HCT116 (cell line): ENCODE measurements at regions not wholly inside any gene's neighbourhood (a gene's known extent, or its start where the extent isn't known, plus 50 kb on each side); places are given as distances from the start of the nearest gene placed in this dataset.

ENCODE experiments used
- ATAC-seq: fragments of 200-7000 bp; cut with Tn5 transposase; 2 replicates; pipeline ENCODE4 v1.9.1; 2020; ENCODE audit warnings: mild to moderate bottlenecking, moderate library complexity
- BruUV-seq: library from RNA; stranded (reverse); fragments of 400-500 nt; replicated peaks from 2 replicates; lab custom pipeline; 2021; lab: Mats Ljungman, UMichigan
- CTCF ChIA-PET: fragments of 300-600 bp; sonication (Branson Sonifier 250); formaldehyde crosslinking; loops from one replicate; lab custom pipeline; 2021; ENCODE audit warnings: antibody characterized with exemption; lab: Charles Lee
- POLR2A ChIA-PET: fragments of 300-600, 350-600 bp; sonication (Branson Sonifier 250); formaldehyde crosslinking; loops from one replicate; lab custom pipeline; 2021; ENCODE audit warnings: antibody characterized with exemption; lab: Charles Lee
- RAD21 ChIA-PET, 2 experiments: fragments of 300-600 bp; sonication (Branson Sonifier 250); formaldehyde crosslinking; loops; one replicate each; lab custom pipeline; 2023; ENCODE audit warnings: low total read pairs in 2 of 2; ENCODE audit not compliant: uncharacterized antibody in 2 of 2, unreplicated experiment in 2 of 2, low non-redundant PET in 1 of 2; lab: Charles Lee
- DNase-seq: peaks from one replicate; pipeline ENCODE4 v3.0.0-alpha.2; 2010; ENCODE audit warnings: low read depth, low spot score
- H2AFZ ChIP-seq: fragments of 200-600 bp; shearing (Covaris generic), sonication (generic); 2 replicates; pipeline ENCODE4 v1.6.1; 2017; ENCODE audit warnings: low read depth, mixed run types, mixed read lengths, antibody characterized with exemption, low read length; ENCODE audit not compliant: poor library complexity, severe bottlenecking
- H3K27ac ChIP-seq: 2 replicates; pipeline ENCODE4 v1.5.1; 2012; ENCODE audit warnings: low read depth, low read length
- H3K27me3 ChIP-seq: fragments of 200-600 bp; sonication (generic); 2 replicates; pipeline ENCODE4 v1.6.1; 2016; ENCODE audit warnings: mixed run types, low read length, mixed read lengths; ENCODE audit not compliant: insufficient read depth
- H3K36me3 ChIP-seq, 2 experiments: fragments of 200-500 bp in 1 of 2; fragments of 200-600 bp in 1 of 2; sonication (Bioruptor generic) in 1 of 2; sonication (generic) in 1 of 2; 2 replicates each; pipeline versions ENCODE4 v1.5.1 to v1.6.1; 2014 to 2016; ENCODE audit warnings: low read length in 2 of 2, inconsistent platforms in 1 of 2, mixed read lengths in 1 of 2, mixed run types in 1 of 2; ENCODE audit not compliant: insufficient read depth in 2 of 2, control insufficient read depth in 1 of 2
- H3K4me1 ChIP-seq, 2 experiments: fragments of 200-600 bp in 1 of 2; sonication (generic) in 1 of 2; 2 replicates each; pipeline versions ENCODE4 v1.5.1 to v1.6.1; 2012 to 2017; ENCODE audit warnings: low read length in 2 of 2, inconsistent platforms in 1 of 2, mild to moderate bottlenecking in 1 of 2, mixed read lengths in 1 of 2, mixed run types in 1 of 2, moderate library complexity in 1 of 2; ENCODE audit not compliant: insufficient read depth in 2 of 2, control insufficient read depth in 1 of 2
- H3K4me2 ChIP-seq: fragments of 200-600 bp; sonication (generic); 2 replicates; pipeline ENCODE4 v1.6.1; 2017; ENCODE audit warnings: mixed run types, low read length, mixed read lengths
- H3K4me3 ChIP-seq, 2 experiments: fragments of 200-600 bp in 1 of 2; sonication (generic) in 1 of 2; replicated peaks in 1 of 2; 2 replicates each; pipeline ENCODE4 v1.5.1; 2011 to 2016; ENCODE audit warnings: low read length in 2 of 2, control low read depth in 1 of 2, low read depth in 1 of 2, mild to moderate bottlenecking in 1 of 2, mixed read lengths in 1 of 2, mixed run types in 1 of 2
- H3K79me2 ChIP-seq: fragments of 200-600 bp; sonication (generic); 2 replicates; pipeline ENCODE4 v1.6.1; 2017; ENCODE audit warnings: mild to moderate bottlenecking, mixed run types, low read length, moderate library complexity, mixed read lengths; ENCODE audit not compliant: insufficient read depth
- H3K9ac ChIP-seq: fragments of 200-600 bp; sonication (generic); 2 replicates; pipeline ENCODE4 v1.6.1; 2016; ENCODE audit warnings: low read length, mixed read lengths
- H3K9me2 ChIP-seq: fragments of 200-600 bp; sonication (generic), shearing (Covaris generic); 2 replicates; pipeline ENCODE4 v1.6.1; 2017; ENCODE audit warnings: mixed run types, mild to moderate bottlenecking, moderate library complexity; ENCODE audit not compliant: insufficient read depth
- H3K9me3 ChIP-seq, 2 experiments: fragments of 200-500 bp in 1 of 2; fragments of 200-600 bp in 1 of 2; sonication (Bioruptor generic) in 1 of 2; sonication (generic) in 1 of 2; 2 replicates each; pipeline ENCODE4 v1.6.1; 2014 to 2017; ENCODE audit warnings: low read length in 2 of 2, mixed read lengths in 2 of 2, inconsistent platforms in 1 of 2, low read depth in 1 of 2, mild to moderate bottlenecking in 1 of 2, mixed run types in 1 of 2, moderate library complexity in 1 of 2; ENCODE audit not compliant: control insufficient read depth in 1 of 2, insufficient read depth in 1 of 2
- H4K20me1 ChIP-seq: fragments of 200-600 bp; sonication (generic), shearing (Covaris generic); 2 replicates; pipeline ENCODE4 v1.6.1; 2017; ENCODE audit warnings: mixed run types, mild to moderate bottlenecking, moderate library complexity; ENCODE audit not compliant: insufficient read depth
- CBX3 ChIP-seq: IDR thresholded peaks from 2 replicates; pipeline ENCODE4 v1.6.1; 2012; ENCODE audit warnings: low read depth
- CEBPB ChIP-seq: IDR thresholded peaks from 2 replicates; pipeline ENCODE4 v1.6.1; 2012; ENCODE audit warnings: low read depth
- EGR1 ChIP-seq: IDR thresholded peaks from 2 replicates; pipeline ENCODE4 v1.6.1; 2012; ENCODE audit warnings: low read depth
- EZH2 ChIP-seq: fragments of 200-600 bp; sonication (generic); IDR thresholded peaks from 2 replicates; pipeline ENCODE4 v1.6.1; 2017; ENCODE audit warnings: antibody characterized with exemption, mixed run types
- EZH2phosphoT487 ChIP-seq: fragments of 200-600 bp; IDR thresholded peaks from 2 replicates; pipeline ENCODE4 v1.6.1; 2018; ENCODE audit warnings: antibody characterized with exemption, borderline replicate concordance
- FOSL1 ChIP-seq: IDR thresholded peaks from 2 replicates; pipeline ENCODE4 v1.6.1; 2012; ENCODE audit warnings: low read depth
- JUND ChIP-seq: IDR thresholded peaks from 2 replicates; pipeline ENCODE4 v1.6.1; 2012
- POLR2A ChIP-seq: IDR thresholded peaks from 2 replicates; pipeline ENCODE4 v1.7.0; 2011; ENCODE audit warnings: borderline replicate concordance; ENCODE audit not compliant: insufficient read depth, insufficient read length; ENCODE audit errors: extremely low read depth
- POLR2AphosphoS5 ChIP-seq: IDR thresholded peaks from 2 replicates; pipeline ENCODE4 v1.6.1; 2011; ENCODE audit warnings: mild to moderate bottlenecking, low read depth, low read length, moderate library complexity
- RAD21 ChIP-seq: IDR thresholded peaks from 2 replicates; pipeline ENCODE4 v1.6.1; 2012; ENCODE audit warnings: low read depth, mild to moderate bottlenecking
- SIN3A ChIP-seq: IDR thresholded peaks from 2 replicates; pipeline ENCODE4 v1.6.1; 2012; ENCODE audit warnings: low read depth
- SP1 ChIP-seq: IDR thresholded peaks from 2 replicates; pipeline ENCODE4 v1.6.1; 2012; ENCODE audit warnings: low read depth
- SRF ChIP-seq: IDR thresholded peaks from 2 replicates; pipeline ENCODE4 v1.6.1; 2012; ENCODE audit warnings: low read depth
- TCF7L2 ChIP-seq: IDR thresholded peaks from 2 replicates; pipeline ENCODE4 v1.7.0; 2011; ENCODE audit warnings: borderline replicate concordance, inconsistent platforms; ENCODE audit not compliant: insufficient read depth, insufficient read length; ENCODE audit errors: extremely low read depth
- YY1 ChIP-seq: IDR thresholded peaks from 2 replicates; pipeline ENCODE4 v1.6.1; 2011; ENCODE audit warnings: low read length, low read depth, moderate library complexity, mild to moderate bottlenecking; ENCODE audit not compliant: insufficient replicate concordance; ENCODE audit errors: extremely low read depth
- ZFX ChIP-seq: fragments of 450-650 bp; IDR thresholded peaks from 2 replicates; pipeline ENCODE4 v1.6.1; 2017
- ZNF274 ChIP-seq: fragments of 200-500 bp; sonication (Bioruptor generic); IDR thresholded peaks from 2 replicates; pipeline ENCODE4 v1.6.1; 2014; ENCODE audit warnings: mild to moderate bottlenecking, low read depth, low read length, inconsistent platforms
- intact Hi-C: fragments of 100-400 bp; cut with micrococcal nuclease; formaldehyde crosslinking; loops from 2 replicates; pipeline ENCODE4 v1.10.0; 2022
- TF ChIP-seq, protein P1 (sequence below): IDR thresholded peaks from 2 replicates; pipeline ENCODE4 v1.6.1; 2012; ENCODE audit warnings: low read depth
- TF ChIP-seq, protein P2 (sequence below): IDR thresholded peaks from 2 replicates; pipeline ENCODE4 v1.6.1; 2012
- TF ChIP-seq, protein P3 (sequence below): IDR thresholded peaks from 2 replicates; pipeline ENCODE4 v1.6.1; 2012

DNA sequence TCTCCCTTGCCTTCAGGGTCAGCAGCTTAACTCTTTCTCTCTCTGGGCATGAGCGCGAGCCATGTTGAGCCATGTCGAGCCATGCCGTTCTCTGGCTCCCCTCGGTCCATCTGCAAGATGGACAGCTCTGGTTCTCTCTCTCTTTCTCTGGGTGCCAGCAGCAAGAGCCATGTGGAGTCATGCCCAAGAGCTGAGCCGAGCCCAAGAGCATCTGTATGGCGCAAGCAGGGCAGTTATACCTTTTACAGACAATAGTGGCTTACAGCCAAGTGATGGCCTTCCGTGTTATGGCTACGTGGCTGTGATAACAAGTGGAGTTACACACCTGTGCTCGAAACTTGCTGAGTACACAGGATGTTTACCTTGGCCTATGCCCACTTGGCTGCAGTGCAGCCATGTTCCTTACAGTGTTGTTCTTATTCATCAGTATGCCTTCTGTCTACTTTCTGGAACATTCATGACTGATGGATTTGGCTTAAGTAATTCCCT lies 327.7 kb downstream of the GLRX3 start (continued):
- TF ChIP-seq, protein P1, sequence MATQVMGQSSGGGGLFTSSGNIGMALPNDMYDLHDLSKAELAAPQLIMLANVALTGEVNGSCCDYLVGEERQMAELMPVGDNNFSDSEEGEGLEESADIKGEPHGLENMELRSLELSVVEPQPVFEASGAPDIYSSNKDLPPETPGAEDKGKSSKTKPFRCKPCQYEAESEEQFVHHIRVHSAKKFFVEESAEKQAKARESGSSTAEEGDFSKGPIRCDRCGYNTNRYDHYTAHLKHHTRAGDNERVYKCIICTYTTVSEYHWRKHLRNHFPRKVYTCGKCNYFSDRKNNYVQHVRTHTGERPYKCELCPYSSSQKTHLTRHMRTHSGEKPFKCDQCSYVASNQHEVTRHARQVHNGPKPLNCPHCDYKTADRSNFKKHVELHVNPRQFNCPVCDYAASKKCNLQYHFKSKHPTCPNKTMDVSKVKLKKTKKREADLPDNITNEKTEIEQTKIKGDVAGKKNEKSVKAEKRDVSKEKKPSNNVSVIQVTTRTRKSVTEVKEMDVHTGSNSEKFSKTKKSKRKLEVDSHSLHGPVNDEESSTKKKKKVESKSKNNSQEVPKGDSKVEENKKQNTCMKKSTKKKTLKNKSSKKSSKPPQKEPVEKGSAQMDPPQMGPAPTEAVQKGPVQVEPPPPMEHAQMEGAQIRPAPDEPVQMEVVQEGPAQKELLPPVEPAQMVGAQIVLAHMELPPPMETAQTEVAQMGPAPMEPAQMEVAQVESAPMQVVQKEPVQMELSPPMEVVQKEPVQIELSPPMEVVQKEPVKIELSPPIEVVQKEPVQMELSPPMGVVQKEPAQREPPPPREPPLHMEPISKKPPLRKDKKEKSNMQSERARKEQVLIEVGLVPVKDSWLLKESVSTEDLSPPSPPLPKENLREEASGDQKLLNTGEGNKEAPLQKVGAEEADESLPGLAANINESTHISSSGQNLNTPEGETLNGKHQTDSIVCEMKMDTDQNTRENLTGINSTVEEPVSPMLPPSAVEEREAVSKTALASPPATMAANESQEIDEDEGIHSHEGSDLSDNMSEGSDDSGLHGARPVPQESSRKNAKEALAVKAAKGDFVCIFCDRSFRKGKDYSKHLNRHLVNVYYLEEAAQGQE, result no peak
- TF ChIP-seq FOSL1 (no peak), JUND (no peak), ZFX (no peak), EGR1 (no peak)
- TF ChIP-seq, protein P2, sequence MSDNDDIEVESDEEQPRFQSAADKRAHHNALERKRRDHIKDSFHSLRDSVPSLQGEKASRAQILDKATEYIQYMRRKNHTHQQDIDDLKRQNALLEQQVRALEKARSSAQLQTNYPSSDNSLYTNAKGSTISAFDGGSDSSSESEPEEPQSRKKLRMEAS, result no peak
- TF ChIP-seq, protein P3, sequence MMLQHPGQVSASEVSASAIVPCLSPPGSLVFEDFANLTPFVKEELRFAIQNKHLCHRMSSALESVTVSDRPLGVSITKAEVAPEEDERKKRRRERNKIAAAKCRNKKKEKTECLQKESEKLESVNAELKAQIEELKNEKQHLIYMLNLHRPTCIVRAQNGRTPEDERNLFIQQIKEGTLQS, result no peak

DNA sequence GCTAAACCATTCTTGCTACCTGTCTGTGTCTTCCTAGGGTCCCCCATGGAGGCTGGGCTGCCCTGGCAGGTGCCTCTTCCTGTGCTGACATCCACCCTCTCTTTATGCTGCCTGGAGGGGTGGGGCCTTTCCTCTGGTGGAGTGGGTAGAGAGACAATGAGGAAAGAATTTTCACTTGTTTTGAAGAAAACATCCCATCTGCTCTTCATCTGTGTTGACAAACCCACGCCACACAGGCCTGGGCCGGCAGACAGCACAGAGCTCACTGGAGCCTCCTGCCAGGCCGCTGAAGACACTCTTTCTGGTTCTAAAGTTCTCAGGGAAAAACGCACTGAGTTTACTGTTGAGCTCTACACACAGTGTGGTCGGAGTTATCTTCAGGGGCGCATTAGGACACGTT lies 328.2 kb downstream of the GLRX3 start:
- H3K27me3 ChIP-seq, result no peaks in the 10 kb centered on the region
- H3K4me1 ChIP-seq, result no peaks in the 10 kb centered on the region
- BruUV-seq, result no TSS peak
- H4K20me1 ChIP-seq, result no peaks in the 10 kb centered on the region
- DNase-seq, result no peak
- no peak overlapping the region for H3K9ac ChIP-seq
- no peaks in the 10 kb centered on the region for H3K9me2 ChIP-seq
- no peak overlapping the region for H3K4me3 ChIP-seq
- H2AFZ ChIP-seq, result no peak overlapping the region
- no peaks in the 10 kb centered on the region for H3K9me3 ChIP-seq
- TF ChIP-seq YY1, result no peak
- TF ChIP-seq TCF7L2, result no peak
- TF ChIP-seq CBX3, result no peak
- no peak for TF ChIP-seq EZH2phosphoT487
- TF ChIP-seq RAD21, result no peak
- no peak for TF ChIP-seq ZNF274
- TF ChIP-seq SIN3A, result no peak
- TF ChIP-seq EGR1, result no peak
- no peak for TF ChIP-seq POLR2A
- TF ChIP-seq ZFX, result no peak
- TF ChIP-seq CEBPB, result no peak
- TF ChIP-seq POLR2AphosphoS5, result no peak
- TF ChIP-seq, protein P1, result no peak
- TF ChIP-seq JUND, result no peak
- TF ChIP-seq EZH2, result no peak
- no peak for TF ChIP-seq SP1
- TF ChIP-seq SRF, result no peak
- TF ChIP-seq, protein P2, result no peak
- intact Hi-C loops, result no loop called here
- H3K36me3 ChIP-seq, result no peaks in the 10 kb centered on the region
- CTCF ChIA-PET, result no interaction called here
- H3K4me2 ChIP-seq, result no peak overlapping the region
- POLR2A ChIA-PET, result no interaction called here
- H3K27ac ChIP-seq, result no peak overlapping the region
- H3K79me2 ChIP-seq, result no peaks in the 10 kb centered on the region
- no peak for ATAC-seq
- RAD21 ChIA-PET, result no interaction called here
